ENCODE measurements at regions not wholly inside any gene's neighbourhood (a gene's known extent, or its start where the extent isn't known, plus 50 kb on each side); places are given as distances from the start of the nearest gene placed in this dataset.

- Histone ChIP-seq H3K36me3 (no peaks in the 10 kb centered on the region), H3K9me3 (no peaks in the 10 kb centered on the region), H3K27ac (no peak overlapping the region), H3K4me1 (no peaks in the 10 kb centered on the region), H3K27me3 (peaks cover 0 to 5% of the 10 kb centered on the region in 2 donors), H3K4me3 (no peak overlapping the region)
- intact Hi-C loops (cut with DNase I) = no loop called here
- no peak for DNase-seq
- peak; percentile 36 for ATAC-seq
- TF ChIP-seq, protein P1, sequence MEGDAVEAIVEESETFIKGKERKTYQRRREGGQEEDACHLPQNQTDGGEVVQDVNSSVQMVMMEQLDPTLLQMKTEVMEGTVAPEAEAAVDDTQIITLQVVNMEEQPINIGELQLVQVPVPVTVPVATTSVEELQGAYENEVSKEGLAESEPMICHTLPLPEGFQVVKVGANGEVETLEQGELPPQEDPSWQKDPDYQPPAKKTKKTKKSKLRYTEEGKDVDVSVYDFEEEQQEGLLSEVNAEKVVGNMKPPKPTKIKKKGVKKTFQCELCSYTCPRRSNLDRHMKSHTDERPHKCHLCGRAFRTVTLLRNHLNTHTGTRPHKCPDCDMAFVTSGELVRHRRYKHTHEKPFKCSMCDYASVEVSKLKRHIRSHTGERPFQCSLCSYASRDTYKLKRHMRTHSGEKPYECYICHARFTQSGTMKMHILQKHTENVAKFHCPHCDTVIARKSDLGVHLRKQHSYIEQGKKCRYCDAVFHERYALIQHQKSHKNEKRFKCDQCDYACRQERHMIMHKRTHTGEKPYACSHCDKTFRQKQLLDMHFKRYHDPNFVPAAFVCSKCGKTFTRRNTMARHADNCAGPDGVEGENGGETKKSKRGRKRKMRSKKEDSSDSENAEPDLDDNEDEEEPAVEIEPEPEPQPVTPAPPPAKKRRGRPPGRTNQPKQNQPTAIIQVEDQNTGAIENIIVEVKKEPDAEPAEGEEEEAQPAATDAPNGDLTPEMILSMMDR (IDR thresholded peaks at IDR 0.05) = no peak
These were observed 182.7 kb downstream of the ADAMTS15 start for GRCh38 chr11:130631119-130631518.

- H3K27me3 ChIP-seq = peaks cover 0 to 5% of the 10 kb centered on the region in 2 donors
- H3K4me1 ChIP-seq = peaks cover 4% of the 10 kb centered on the region in 2 donors
- ATAC-seq (peak; percentile 14), DNase-seq (no peak)
- H3K27ac ChIP-seq = no peak overlapping the region
- no peaks in the 10 kb centered on the region for H3K9me3 ChIP-seq
- no peak overlapping the region for H3K4me3 ChIP-seq
- intact Hi-C loops (cut with DNase I) = no loop called here
- H3K36me3 ChIP-seq = no peaks in the 10 kb centered on the region
- TF ChIP-seq, protein P1 (IDR thresholded peaks at IDR 0.05) = no peak
These were observed 185.0 kb downstream of the ADAMTS15 start for GRCh38 chr11:130633466-130633865.

GRCh38 chr11:130634186-130634585, 185.7 kb downstream of the ADAMTS15 start:
- intact Hi-C loops (cut with DNase I) = no loop called here
- Histone ChIP-seq H3K4me1 (peaks cover 4% of the 10 kb centered on the region in 2 donors), H3K27ac (no peak overlapping the region), H3K9me3 (no peaks in the 10 kb centered on the region), H3K27me3 (peaks cover 0 to 5% of the 10 kb centered on the region in 2 donors), H3K4me3 (no peak overlapping the region), H3K36me3 (no peaks in the 10 kb centered on the region)
- DNase-seq = no peak
- no peak for ATAC-seq
- TF ChIP-seq, protein P1 (IDR thresholded peaks at IDR 0.05) = no peak

DNA sequence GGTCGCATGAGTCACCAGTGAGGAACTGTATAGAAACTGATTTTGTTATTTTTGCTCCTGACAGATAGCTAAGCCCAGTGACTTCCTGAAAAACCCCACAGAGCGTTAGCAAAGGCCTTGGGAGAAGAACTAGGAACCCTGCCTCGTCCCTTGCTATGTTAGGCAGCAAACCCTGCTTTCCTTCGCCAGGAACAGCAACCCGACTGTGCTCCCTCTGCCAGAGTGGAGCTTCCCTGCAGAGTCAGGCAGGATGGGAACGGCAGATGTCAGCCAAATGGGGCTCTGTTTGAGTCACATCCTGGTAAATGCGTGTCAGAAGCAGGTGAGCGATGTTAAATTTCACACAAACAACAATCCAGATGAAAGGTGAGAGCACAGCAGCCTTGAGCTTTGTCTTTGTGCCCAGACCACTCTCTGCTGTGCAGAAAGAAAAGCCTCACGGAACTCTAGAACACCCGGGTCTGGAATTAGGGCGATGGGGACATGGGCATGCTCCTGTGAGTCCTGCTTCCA, 186.6 kb downstream of the ADAMTS15 start:
- Histone ChIP-seq H3K27ac (no peak overlapping the region), H3K4me3 (no peak overlapping the region), H3K4me1 (peaks cover 4% of the 10 kb centered on the region in 2 donors), H3K9me3 (no peaks in the 10 kb centered on the region), H3K36me3 (no peaks in the 10 kb centered on the region), H3K27me3 (peaks cover 0 to 5% of the 10 kb centered on the region in 2 donors)
- ATAC-seq (no peak), DNase-seq (no peak)
- TF ChIP-seq, protein P1 (IDR thresholded peaks at IDR 0.05) = no peak
- intact Hi-C loops (cut with DNase I) = no loop called here

- H3K9me3 ChIP-seq = no peaks in the 10 kb centered on the region
- H3K27me3 ChIP-seq = peaks cover 0 to 5% of the 10 kb centered on the region in 2 donors
- peaks cover 4% of the 10 kb centered on the region in 2 donors for H3K4me1 ChIP-seq
- ATAC-seq (peak; percentile 7), DNase-seq (no peak)
- no peak overlapping the region for H3K4me3 ChIP-seq
- H3K27ac ChIP-seq = peak overlapping the region in 1 of 2 donors; percentile 35
- H3K36me3 ChIP-seq = no peaks in the 10 kb centered on the region
- TF ChIP-seq, protein P1 (IDR thresholded peaks at IDR 0.05) = no peak
- intact Hi-C loops (cut with DNase I) = no loop called here
These were observed 187.6 kb downstream of the ADAMTS15 start for GRCh38 chr11:130635937-130636630.

Data from left lung (tissue), 4 donors.